CD14-positive monocyte (primary cell): ENCODE measurements at regions not wholly inside any gene's neighbourhood (a gene's known extent, or its start where the extent isn't known, plus 50 kb on each side); places are given as distances from the start of the nearest gene placed in this dataset.
"Not testable (repeated sequence)": the region's sequence is repeated elsewhere in the genome, so short reads cannot be mapped to it uniquely, and the experiment has no call there.

Experiments
- DNase-seq, 3 donors: peaks; one replicate each; pipeline ENCODE4 v3.0.0-alpha.2; 2011 to 2022
- H2AFZ ChIP-seq: 2 replicates; pipeline ENCODE4 v1.6.0; 2012; ENCODE audit warnings: mild to moderate bottlenecking, low read depth, low read length, inconsistent platforms; ENCODE audit not compliant: insufficient read depth, poor library complexity, severe bottlenecking
- H3K27ac ChIP-seq, 2 donors: 1 replicate in 1 of 2; 2 replicates in 1 of 2; pipeline ENCODE4 v1.5.1; 2012 to 2013; ENCODE audit warnings: low read length in 2 of 2, control low read depth in 1 of 2, inconsistent platforms in 1 of 2, low read depth in 1 of 2, mild to moderate bottlenecking in 1 of 2
- H3K27me3 ChIP-seq, 2 donors: one replicate each; pipeline versions ENCODE4 v1.6.0 to v1.6.1; 2011 to 2013; ENCODE audit warnings: low read length in 2 of 2; ENCODE audit not compliant: control insufficient read depth in 2 of 2, insufficient read depth in 2 of 2
- H3K36me3 ChIP-seq, 2 donors: replicated peaks in 1 of 2; 1 replicate in 1 of 2; 2 replicates in 1 of 2; pipeline versions ENCODE4 v1.5.1 to v1.6.1; 2012 to 2013; ENCODE audit warnings: low read length in 2 of 2, control low read depth in 1 of 2, inconsistent platforms in 1 of 2, mild to moderate bottlenecking in 1 of 2; ENCODE audit not compliant: insufficient read depth in 2 of 2, control insufficient read depth in 1 of 2
- H3K4me1 ChIP-seq, 2 donors: 1 replicate in 1 of 2; 2 replicates in 1 of 2; pipeline versions ENCODE4 v1.5.1 to v1.6.1; 2012 to 2013; ENCODE audit warnings: low read length in 2 of 2, control low read depth in 1 of 2, inconsistent platforms in 1 of 2, mild to moderate bottlenecking in 1 of 2, moderate library complexity in 1 of 2; ENCODE audit not compliant: insufficient read depth in 2 of 2, control insufficient read depth in 1 of 2
- H3K4me2 ChIP-seq: replicated peaks from 2 replicates; pipeline ENCODE3; 2012; ENCODE audit warnings: low read length, moderate library complexity, mild to moderate bottlenecking; ENCODE audit not compliant: poor library complexity, severe bottlenecking; ENCODE audit errors: extremely low read depth
- H3K4me3 ChIP-seq, 3 experiments: fragments of 200-600 bp in 1 of 3; sonication (generic) in 1 of 3; replicated peaks in 1 of 3; 1 replicate in 2 of 3; 2 replicates in 1 of 3; pipeline ENCODE4 v1.5.1; 2011 to 2013; ENCODE audit warnings: low read length in 3 of 3, mild to moderate bottlenecking in 3 of 3, control low read depth in 2 of 3, low read depth in 2 of 3, inconsistent platforms in 1 of 3, moderate library complexity in 1 of 3
- H3K79me2 ChIP-seq: 2 replicates; pipeline ENCODE4 v1.6.0; 2012; ENCODE audit warnings: mild to moderate bottlenecking, control low read depth, inconsistent platforms, low read length, moderate library complexity; ENCODE audit not compliant: insufficient read depth
- H3K9ac ChIP-seq: 2 replicates; pipeline ENCODE4 v1.6.0; 2017; ENCODE audit warnings: low read length, mild to moderate bottlenecking; ENCODE audit not compliant: insufficient read depth, poor library complexity, severe bottlenecking
- H3K9me3 ChIP-seq, 2 donors: replicated peaks in 1 of 2; 1 replicate in 1 of 2; 2 replicates in 1 of 2; pipeline versions ENCODE4 v1.5.1 to v1.6.1; 2012 to 2013; ENCODE audit warnings: low read length in 2 of 2, control low read depth in 1 of 2; ENCODE audit not compliant: control insufficient read depth in 1 of 2, insufficient read depth in 1 of 2
- H4K20me1 ChIP-seq: 2 replicates; pipeline ENCODE4 v1.6.0; 2012; ENCODE audit warnings: mild to moderate bottlenecking, low read length, control low read depth, moderate library complexity; ENCODE audit not compliant: insufficient read depth
- H3K27ac Mint-ChIP-seq, 7 donors: one replicate each; pipeline ENCODE4 v1.8.0; 2020; ENCODE audit warnings: mild to moderate bottlenecking in 7 of 7, mixed read lengths in 7 of 7, moderate library complexity in 6 of 7, inconsistent platforms in 2 of 7
- H3K27me3 Mint-ChIP-seq, 3 donors: one replicate each; pipeline ENCODE4 v1.8.0; 2021 to 2022; ENCODE audit warnings: low read depth in 3 of 3, mild to moderate bottlenecking in 3 of 3, mixed read lengths in 3 of 3, moderate library complexity in 3 of 3, inconsistent platforms in 1 of 3
- H3K36me3 Mint-ChIP-seq, 2 donors: one replicate each; pipeline ENCODE4 v1.8.0; 2020; ENCODE audit warnings: mixed read lengths in 2 of 2, inconsistent platforms in 1 of 2, mild to moderate bottlenecking in 1 of 2
- H3K4me1 Mint-ChIP-seq: one replicate; pipeline ENCODE4 v1.8.0; 2020; ENCODE audit warnings: mild to moderate bottlenecking, mixed read lengths
- H3K4me3 Mint-ChIP-seq, 2 donors: one replicate each; pipeline ENCODE4 v1.8.0; 2020; ENCODE audit warnings: mild to moderate bottlenecking in 2 of 2, mixed read lengths in 2 of 2, moderate library complexity in 1 of 2
- H3K9me3 Mint-ChIP-seq, 7 donors: one replicate each; pipeline ENCODE4 v1.8.0; 2020 to 2022; ENCODE audit warnings: mixed read lengths in 7 of 7, mild to moderate bottlenecking in 6 of 7, moderate library complexity in 6 of 7, inconsistent platforms in 2 of 7
- WGBS: methylation state at CpG from one replicate; pipeline ENCODE4 v1.1.5; 2013; ENCODE audit warnings: missing lambda C conversion rate; ENCODE audit not compliant: insufficient coverage; 5-methylcytosine and 5-hydroxymethylcytosine counted together
- intact Hi-C, 2 donors: fragments of 100-400 bp; cut with micrococcal nuclease; formaldehyde crosslinking; loops; one replicate each; pipeline versions ENCODE4 v1.15.0 to v1.15.1; 2023

DNA sequence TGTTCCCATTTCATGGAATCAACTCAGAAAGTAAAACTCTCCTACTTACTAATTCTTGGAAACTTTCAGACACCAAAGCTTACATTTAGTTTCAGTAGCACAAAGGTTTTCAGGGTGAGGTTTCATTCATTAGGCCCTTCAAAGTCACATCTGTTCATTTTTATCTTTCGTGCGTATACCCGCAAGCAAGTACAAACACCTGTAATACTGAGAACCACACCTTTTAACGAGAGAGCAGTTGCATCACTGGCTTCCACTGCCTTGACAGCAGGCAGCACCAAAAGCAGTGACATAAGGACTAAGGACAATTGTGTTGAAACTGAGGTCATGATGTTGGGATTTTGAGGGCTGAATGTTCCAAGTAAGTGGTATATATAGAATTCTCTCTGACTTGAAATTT is 60.5 kb downstream of the GOLGA6L22 start:
- H3K9ac ChIP-seq, H3K27ac Mint-ChIP-seq, H3K79me2 ChIP-seq, H3K4me2 ChIP-seq, H3K4me3 Mint-ChIP-seq, intact Hi-C loops, H3K9me3 Mint-ChIP-seq, H3K27me3 ChIP-seq, H3K27ac ChIP-seq, H3K4me1 ChIP-seq, H3K9me3 ChIP-seq, H3K4me1 Mint-ChIP-seq, H3K27me3 Mint-ChIP-seq, H2AFZ ChIP-seq, H3K36me3 Mint-ChIP-seq, H4K20me1 ChIP-seq, DNase-seq, H3K4me3 ChIP-seq, H3K36me3 ChIP-seq: not testable (repeated sequence)
- no CpG with 5 or more reads among the region's 4 CpGs for WGBS

- H2AFZ ChIP-seq, intact Hi-C loops, H3K79me2 ChIP-seq, H3K9me3 Mint-ChIP-seq, H4K20me1 ChIP-seq, H3K4me3 ChIP-seq, DNase-seq, H3K27ac Mint-ChIP-seq, H3K9ac ChIP-seq, H3K27ac ChIP-seq, H3K27me3 ChIP-seq, H3K27me3 Mint-ChIP-seq, H3K4me1 Mint-ChIP-seq, H3K4me3 Mint-ChIP-seq, H3K4me2 ChIP-seq, H3K36me3 Mint-ChIP-seq, H3K9me3 ChIP-seq, H3K4me1 ChIP-seq, H3K36me3 ChIP-seq: not testable (repeated sequence)
- WGBS = no CpG with 5 or more reads among the region's 2 CpGs
These were observed 67.8 kb downstream of the GOLGA6L22 start for GRCh38 chr15:22526537-22526936.

DNA sequence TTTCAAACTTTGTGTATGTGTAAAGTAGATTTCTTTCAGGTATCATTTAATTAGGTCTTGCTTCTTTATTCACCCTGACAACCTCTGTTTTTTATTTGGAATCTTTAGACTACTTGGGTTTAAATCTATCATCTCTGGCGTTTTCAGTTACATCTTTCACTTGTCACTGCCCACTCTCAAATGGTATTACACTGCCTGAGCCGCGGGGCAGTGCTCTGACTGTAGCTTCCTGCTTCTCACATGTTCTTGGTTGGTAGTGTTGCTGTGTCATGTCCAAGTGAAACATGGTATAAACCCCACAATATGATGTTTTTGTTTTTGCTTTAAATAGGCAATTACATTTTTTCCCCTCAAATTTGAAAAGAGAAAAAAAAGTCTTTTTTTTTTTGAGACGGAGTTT is 68.3 kb downstream of the GOLGA6L22 start:
- H3K4me3 ChIP-seq, H3K27me3 ChIP-seq, H3K79me2 ChIP-seq, H3K27me3 Mint-ChIP-seq, H3K27ac Mint-ChIP-seq, H3K36me3 ChIP-seq, intact Hi-C loops, H3K9me3 ChIP-seq, H3K36me3 Mint-ChIP-seq, H3K4me1 Mint-ChIP-seq, H3K9ac ChIP-seq, H4K20me1 ChIP-seq, H3K27ac ChIP-seq, H3K4me3 Mint-ChIP-seq, H2AFZ ChIP-seq, DNase-seq, H3K4me2 ChIP-seq, H3K9me3 Mint-ChIP-seq, H3K4me1 ChIP-seq: not testable (repeated sequence)
- WGBS = no CpG with 5 or more reads among the region's 4 CpGs

- H3K4me3 Mint-ChIP-seq, H4K20me1 ChIP-seq, DNase-seq, H3K27me3 ChIP-seq, H3K4me2 ChIP-seq, H3K4me3 ChIP-seq, H3K9ac ChIP-seq, H3K4me1 Mint-ChIP-seq, H3K27ac ChIP-seq, H3K9me3 ChIP-seq, H3K36me3 Mint-ChIP-seq, H2AFZ ChIP-seq, H3K79me2 ChIP-seq, H3K4me1 ChIP-seq, H3K27ac Mint-ChIP-seq, H3K9me3 Mint-ChIP-seq, H3K27me3 Mint-ChIP-seq, H3K36me3 ChIP-seq, intact Hi-C loops: not testable (repeated sequence)
- WGBS = no CpG with 5 or more reads among the region's 6 CpGs
These were observed 70.5 kb downstream of the GOLGA6L22 start for GRCh38 chr15:22529200-22529599.

GRCh38 chr15:22559701-22560100 is 101.0 kb downstream of the GOLGA6L22 start:
- H3K36me3 ChIP-seq, intact Hi-C loops, H2AFZ ChIP-seq, H3K27ac ChIP-seq, H3K4me1 ChIP-seq, H3K4me3 ChIP-seq, H4K20me1 ChIP-seq, H3K4me2 ChIP-seq, H3K36me3 Mint-ChIP-seq, H3K4me3 Mint-ChIP-seq, H3K27me3 ChIP-seq, DNase-seq, H3K9me3 ChIP-seq, H3K9ac ChIP-seq, H3K27me3 Mint-ChIP-seq, H3K4me1 Mint-ChIP-seq, H3K27ac Mint-ChIP-seq, H3K79me2 ChIP-seq, H3K9me3 Mint-ChIP-seq: not testable (repeated sequence)
- WGBS = no CpG with 5 or more reads among the region's 13 CpGs
